ENCODE measurements at regions not wholly inside any gene's neighbourhood (a gene's known extent, or its start where the extent isn't known, plus 50 kb on each side); places are given as distances from the start of the nearest gene placed in this dataset.

DNA sequence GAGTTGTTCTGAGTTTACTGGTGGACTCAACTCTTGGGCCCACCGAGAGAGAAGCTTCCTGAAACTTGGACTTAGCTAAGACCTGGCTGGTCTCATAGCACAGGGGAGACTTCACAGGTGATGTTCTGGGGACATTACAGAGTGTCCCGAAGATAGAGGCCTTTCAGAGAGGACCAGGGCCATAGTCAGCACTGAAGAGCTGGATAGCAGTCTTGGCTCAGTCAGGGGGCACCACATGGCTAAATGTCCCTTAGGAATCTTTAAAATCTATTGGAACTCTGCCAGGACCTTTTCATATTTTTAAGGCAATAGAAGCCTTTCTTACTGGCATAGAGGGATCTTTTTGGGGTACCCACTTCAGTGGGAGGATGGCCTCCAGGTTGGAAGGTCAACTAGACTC, 59.8 kb upstream of the CPLX2 start:
- TF ChIP-seq, protein P1, sequence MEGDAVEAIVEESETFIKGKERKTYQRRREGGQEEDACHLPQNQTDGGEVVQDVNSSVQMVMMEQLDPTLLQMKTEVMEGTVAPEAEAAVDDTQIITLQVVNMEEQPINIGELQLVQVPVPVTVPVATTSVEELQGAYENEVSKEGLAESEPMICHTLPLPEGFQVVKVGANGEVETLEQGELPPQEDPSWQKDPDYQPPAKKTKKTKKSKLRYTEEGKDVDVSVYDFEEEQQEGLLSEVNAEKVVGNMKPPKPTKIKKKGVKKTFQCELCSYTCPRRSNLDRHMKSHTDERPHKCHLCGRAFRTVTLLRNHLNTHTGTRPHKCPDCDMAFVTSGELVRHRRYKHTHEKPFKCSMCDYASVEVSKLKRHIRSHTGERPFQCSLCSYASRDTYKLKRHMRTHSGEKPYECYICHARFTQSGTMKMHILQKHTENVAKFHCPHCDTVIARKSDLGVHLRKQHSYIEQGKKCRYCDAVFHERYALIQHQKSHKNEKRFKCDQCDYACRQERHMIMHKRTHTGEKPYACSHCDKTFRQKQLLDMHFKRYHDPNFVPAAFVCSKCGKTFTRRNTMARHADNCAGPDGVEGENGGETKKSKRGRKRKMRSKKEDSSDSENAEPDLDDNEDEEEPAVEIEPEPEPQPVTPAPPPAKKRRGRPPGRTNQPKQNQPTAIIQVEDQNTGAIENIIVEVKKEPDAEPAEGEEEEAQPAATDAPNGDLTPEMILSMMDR (IDR thresholded peaks at IDR 0.05): no peak
- TF ChIP-seq POLR2A (IDR thresholded peaks at IDR 0.05): no peak

All from body of pancreas (tissue), 4 donors.